HG03066 (cell line): ENCODE measurements at regions not wholly inside any gene's neighbourhood (a gene's known extent, or its start where the extent isn't known, plus 50 kb on each side); places are given as distances from the start of the nearest gene placed in this dataset.
"Not testable (repeated sequence)": the region's sequence is repeated elsewhere in the genome, so short reads cannot be mapped to it uniquely, and the experiment has no call there.

Experiments
- ATAC-seq: cut with Tn5 transposase; IDR thresholded peaks from one replicate; pipeline ENCODE4 v1.9.1; 2021; ENCODE audit warnings: low read depth; ENCODE audit not compliant: unreplicated experiment

GRCh38 chr4:13678186-13678924 is 50.8 kb upstream of the BOD1L1 start:
- ATAC-seq, result no peak

- ATAC-seq, result no peak
Observed at GRCh38 chr4:13681570-13681969, 54.0 kb upstream of the BOD1L1 start.

- ATAC-seq, result no peak
Observed at GRCh38 chr4:13694256-13694655, 66.7 kb upstream of the BOD1L1 start.

GRCh38 chr4:13698296-13698695 is 70.8 kb upstream of the BOD1L1 start:
- ATAC-seq, result no peak

GRCh38 chr4:13700021-13700857 is 72.7 kb upstream of the BOD1L1 start:
- ATAC-seq, result no peak

- not testable (repeated sequence) for ATAC-seq
Observed at GRCh38 chr4:13700858-13701140, 73.3 kb upstream of the BOD1L1 start.

GRCh38 chr4:13701937-13702446 is 74.5 kb upstream of the BOD1L1 start:
- ATAC-seq, result no peak

- ATAC-seq, result no peak
Observed at GRCh38 chr4:13703096-13703495, 75.6 kb upstream of the BOD1L1 start.

- no peak for ATAC-seq
Observed at GRCh38 chr4:13704035-13704434, 76.5 kb upstream of the BOD1L1 start.

- ATAC-seq, result no peak
Observed at GRCh38 chr4:13704761-13705160, 77.2 kb upstream of the BOD1L1 start.

- no peak for ATAC-seq
Observed at GRCh38 chr4:13705521-13706041, 78.1 kb upstream of the BOD1L1 start.

GRCh38 chr4:13706120-13706519 is 78.6 kb upstream of the BOD1L1 start:
- no peak for ATAC-seq

GRCh38 chr4:13706716-13707115 is 79.2 kb upstream of the BOD1L1 start:
- ATAC-seq, result no peak

GRCh38 chr4:13710246-13710885 is 82.8 kb upstream of the BOD1L1 start:
- ATAC-seq, result no peak

- ATAC-seq, result no peak
Observed at GRCh38 chr4:13711233-13711785, 83.8 kb upstream of the BOD1L1 start.

GRCh38 chr4:13721894-13722293 is 94.4 kb upstream of the BOD1L1 start:
- no peak for ATAC-seq

GRCh38 chr4:13722649-13723048 is 95.1 kb upstream of the BOD1L1 start:
- ATAC-seq, result no peak

- no peak for ATAC-seq
Observed at GRCh38 chr4:13728761-13729160, 101.2 kb upstream of the BOD1L1 start.

GRCh38 chr4:13731019-13731418 is 103.5 kb upstream of the BOD1L1 start:
- ATAC-seq, result no peak

- no peak for ATAC-seq
Observed at GRCh38 chr4:13733817-13734216, 106.3 kb upstream of the BOD1L1 start.

GRCh38 chr4:13750594-13750993 is 123.1 kb upstream of the BOD1L1 start:
- no peak for ATAC-seq
